MG63 (cell line): ENCODE measurements at regions not wholly inside any gene's neighbourhood (a gene's known extent, or its start where the extent isn't known, plus 50 kb on each side); places are given as distances from the start of the nearest gene placed in this dataset.
A peak's percentile ranks its signal among the peaks of the same experiment; 100 is the strongest.
"Not testable (repeated sequence)": the region's sequence is repeated elsewhere in the genome, so short reads cannot be mapped to it uniquely, and the experiment has no call there.

ENCODE experiments used
- DNase-seq: peaks from one replicate; pipeline ENCODE4 v3.0.0-alpha.2; 2020
- H3K27me3 ChIP-seq: fragments of 250-450 bp; sonication (Bioruptor Pico); 2 replicates; pipeline ENCODE4 v1.5.1; 2020; ENCODE audit warnings: mild to moderate bottlenecking, moderate library complexity
- H3K36me3 ChIP-seq: fragments of 250-450 bp; sonication (Bioruptor Pico); 2 replicates; pipeline ENCODE4 v1.5.1; 2020; ENCODE audit warnings: mild to moderate bottlenecking, moderate library complexity
- H3K4me3 ChIP-seq: fragments of 250-450 bp; sonication (Bioruptor Pico); 2 replicates; pipeline ENCODE4 v1.5.1; 2020; ENCODE audit warnings: mild to moderate bottlenecking, moderate library complexity
- H3K9me3 ChIP-seq: fragments of 250-450 bp; sonication (Bioruptor Pico); 2 replicates; pipeline ENCODE4 v1.5.1; 2020; ENCODE audit warnings: mild to moderate bottlenecking, moderate library complexity

GRCh38 chrX:44785652-44786051 lies 58.2 kb upstream of the DUSP21 start:
- Histone ChIP-seq H3K36me3 (no peaks in the 10 kb centered on the region), H3K9me3 (no peaks in the 10 kb centered on the region), H3K27me3 (no peaks in the 10 kb centered on the region), H3K4me3 (no peak overlapping the region)
- DNase-seq = peak; percentile 82

- H3K4me3 ChIP-seq = no peak overlapping the region
- no peaks in the 10 kb centered on the region for H3K27me3 ChIP-seq
- no peak for DNase-seq
- no peaks in the 10 kb centered on the region for H3K9me3 ChIP-seq
- H3K36me3 ChIP-seq = no peaks in the 10 kb centered on the region
These were observed 59.6 kb upstream of the DUSP21 start for GRCh38 chrX:44784241-44784640.

- Histone ChIP-seq H3K36me3 (no peaks in the 10 kb centered on the region), H3K27me3 (no peaks in the 10 kb centered on the region), H3K9me3 (no peaks in the 10 kb centered on the region), H3K4me3 (no peak overlapping the region)
- no peak for DNase-seq
These were observed 65.6 kb upstream of the DUSP21 start for GRCh38 chrX:44778254-44778653.

- Histone ChIP-seq H3K4me3 (no peak overlapping the region), H3K9me3 (no peaks in the 10 kb centered on the region), H3K36me3 (no peaks in the 10 kb centered on the region), H3K27me3 (no peaks in the 10 kb centered on the region)
- DNase-seq = no peak
These were observed 68.1 kb upstream of the DUSP21 start for GRCh38 chrX:44775726-44776125.

DNA sequence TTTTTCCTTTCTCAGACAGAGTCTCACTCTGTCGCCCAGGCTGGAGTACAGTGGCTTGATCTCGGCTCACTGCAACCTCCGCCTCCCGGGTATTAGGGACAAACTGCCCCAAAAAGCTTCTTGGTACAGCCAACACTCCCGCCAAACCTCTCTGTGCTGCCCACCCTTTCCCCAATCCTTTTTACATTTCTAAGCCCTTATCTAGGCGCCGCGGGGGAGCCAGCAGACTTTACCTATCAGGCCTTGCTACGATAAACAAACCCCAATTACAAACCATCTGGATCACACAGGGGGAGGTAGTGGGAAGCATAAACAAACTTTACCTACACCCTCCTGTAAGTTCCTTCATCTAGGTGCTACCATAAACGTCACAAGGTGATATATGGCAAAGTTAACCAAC lies 69.8 kb upstream of the DUSP21 start:
- H3K4me3 ChIP-seq, H3K27me3 ChIP-seq, DNase-seq, H3K36me3 ChIP-seq, H3K9me3 ChIP-seq: not testable (repeated sequence)

DNA sequence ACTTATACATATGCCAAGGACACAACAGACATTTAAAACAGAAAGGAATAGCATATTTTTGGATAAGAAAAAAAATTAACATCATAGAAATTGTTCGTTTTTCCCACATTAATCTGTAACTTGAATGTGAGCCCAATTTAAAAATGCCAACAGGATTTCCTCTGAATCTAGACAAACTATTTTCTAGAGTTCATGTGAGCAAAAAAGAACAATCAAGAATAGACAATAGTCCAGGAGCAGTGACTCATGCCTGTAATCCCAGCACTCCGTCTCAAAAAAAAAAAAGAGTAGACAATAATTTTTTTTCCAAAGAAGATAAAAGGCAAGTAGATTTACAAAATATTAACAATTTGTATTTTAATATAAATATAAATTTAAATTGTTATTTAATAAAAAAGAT lies 73.7 kb upstream of the DUSP21 start:
- DNase-seq = no peak
- no peaks in the 10 kb centered on the region for H3K36me3 ChIP-seq
- no peak overlapping the region for H3K4me3 ChIP-seq
- H3K27me3 ChIP-seq = no peaks in the 10 kb centered on the region
- no peaks in the 10 kb centered on the region for H3K9me3 ChIP-seq

GRCh38 chrX:44767308-44767707 lies 76.5 kb upstream of the DUSP21 start:
- no peak for DNase-seq
- Histone ChIP-seq H3K4me3 (no peak overlapping the region), H3K36me3 (no peaks in the 10 kb centered on the region), H3K27me3 (no peaks in the 10 kb centered on the region), H3K9me3 (no peaks in the 10 kb centered on the region)

DNA sequence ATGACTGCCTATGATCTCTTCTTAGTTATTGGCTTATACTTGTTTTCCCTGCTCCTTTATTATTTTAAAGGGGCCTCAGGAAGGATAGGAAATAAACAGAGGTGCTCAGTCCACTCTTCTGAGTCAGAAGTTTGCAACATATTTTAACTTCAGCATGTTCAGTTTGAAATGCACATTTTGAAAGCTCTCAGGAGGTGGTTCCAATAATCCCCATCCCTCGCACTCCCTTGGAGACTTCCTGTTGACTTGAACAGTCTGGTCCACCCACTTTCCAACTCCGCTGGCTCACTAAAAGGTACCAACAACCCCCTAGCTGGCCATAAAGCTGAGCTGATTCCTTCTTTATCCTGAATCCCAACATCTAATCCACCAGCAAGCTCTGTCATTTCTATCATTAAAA lies 78.3 kb upstream of the DUSP21 start:
- Histone ChIP-seq H3K9me3 (no peaks in the 10 kb centered on the region), H3K27me3 (no peaks in the 10 kb centered on the region), H3K36me3 (no peaks in the 10 kb centered on the region), H3K4me3 (no peak overlapping the region)
- peak; percentile 22 for DNase-seq

DNA sequence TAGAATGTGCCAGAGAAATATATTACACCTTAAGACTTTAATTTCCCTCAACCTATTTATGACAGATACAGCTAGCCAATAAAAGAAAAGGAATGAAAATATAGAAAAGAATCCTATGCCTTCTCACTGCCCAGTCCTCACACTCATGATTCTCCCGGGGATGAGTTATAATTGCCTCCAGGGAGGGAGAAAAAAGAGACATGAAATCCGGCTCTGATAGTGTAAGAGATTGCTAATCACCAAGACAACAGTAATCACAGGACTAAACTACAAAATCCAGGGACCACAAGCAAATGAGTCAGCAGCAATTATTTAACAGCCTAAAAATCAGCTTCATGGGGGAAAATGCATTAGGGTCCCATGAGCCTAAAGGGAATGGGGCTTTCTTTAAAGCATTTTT lies 95.9 kb upstream of the DUSP21 start:
- Histone ChIP-seq H3K36me3 (no peaks in the 10 kb centered on the region), H3K4me3 (no peak overlapping the region), H3K27me3 (no peaks in the 10 kb centered on the region), H3K9me3 (no peaks in the 10 kb centered on the region)
- DNase-seq = no peak

DNA sequence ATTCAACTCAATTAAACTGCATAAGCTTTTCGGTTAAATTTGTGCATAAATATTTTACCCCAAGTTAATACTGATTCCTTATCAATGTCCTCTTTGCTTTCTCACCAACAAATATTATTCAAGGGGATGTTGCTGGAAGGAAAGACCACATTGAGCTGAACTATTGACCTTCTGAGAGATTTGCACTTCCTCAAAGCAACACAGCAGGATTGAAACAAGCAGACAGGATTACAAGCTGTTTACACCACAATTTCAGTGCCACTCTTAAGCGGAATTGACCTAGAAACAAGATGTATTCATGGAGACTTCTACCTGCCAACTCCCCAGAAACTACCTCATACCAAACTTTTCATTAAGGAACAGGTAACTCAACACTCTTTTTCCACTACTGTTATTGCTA lies 96.5 kb upstream of the DUSP21 start:
- Histone ChIP-seq H3K4me3 (no peak overlapping the region), H3K9me3 (no peaks in the 10 kb centered on the region), H3K36me3 (no peaks in the 10 kb centered on the region), H3K27me3 (no peaks in the 10 kb centered on the region)
- no peak for DNase-seq

DNA sequence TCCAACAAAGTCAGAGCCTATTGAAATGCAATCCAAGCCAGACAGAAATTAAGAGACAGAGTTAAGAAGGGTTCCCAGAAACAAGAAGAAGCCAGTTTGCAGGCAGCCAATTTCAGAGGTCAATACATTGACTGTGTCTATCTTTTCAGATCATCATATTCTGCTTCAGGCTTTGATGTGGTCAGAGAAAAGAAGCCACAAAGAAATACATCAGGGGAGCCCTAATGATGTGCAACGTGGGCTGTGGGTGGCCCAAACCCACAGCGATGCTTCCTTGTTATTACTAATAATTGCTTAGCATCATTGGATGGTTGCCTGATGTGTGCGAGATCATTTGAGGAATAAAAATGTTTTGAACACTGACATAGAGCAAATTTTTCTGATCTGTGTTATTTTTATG lies 99.0 kb upstream of the DUSP21 start:
- no peaks in the 10 kb centered on the region for H3K27me3 ChIP-seq
- H3K4me3 ChIP-seq = no peak overlapping the region
- no peaks in the 10 kb centered on the region for H3K9me3 ChIP-seq
- DNase-seq = no peak
- no peaks in the 10 kb centered on the region for H3K36me3 ChIP-seq

GRCh38 chrX:44742480-44743155 lies 101.2 kb upstream of the DUSP21 start:
- no peaks in the 10 kb centered on the region for H3K36me3 ChIP-seq
- no peak for DNase-seq
- no peaks in the 10 kb centered on the region for H3K9me3 ChIP-seq
- H3K27me3 ChIP-seq = no peaks in the 10 kb centered on the region
- no peak overlapping the region for H3K4me3 ChIP-seq

- not testable (repeated sequence) for H3K4me3 ChIP-seq, DNase-seq, H3K9me3 ChIP-seq
These were observed 102.0 kb upstream of the DUSP21 start for GRCh38 chrX:44741859-44742258.

DNA sequence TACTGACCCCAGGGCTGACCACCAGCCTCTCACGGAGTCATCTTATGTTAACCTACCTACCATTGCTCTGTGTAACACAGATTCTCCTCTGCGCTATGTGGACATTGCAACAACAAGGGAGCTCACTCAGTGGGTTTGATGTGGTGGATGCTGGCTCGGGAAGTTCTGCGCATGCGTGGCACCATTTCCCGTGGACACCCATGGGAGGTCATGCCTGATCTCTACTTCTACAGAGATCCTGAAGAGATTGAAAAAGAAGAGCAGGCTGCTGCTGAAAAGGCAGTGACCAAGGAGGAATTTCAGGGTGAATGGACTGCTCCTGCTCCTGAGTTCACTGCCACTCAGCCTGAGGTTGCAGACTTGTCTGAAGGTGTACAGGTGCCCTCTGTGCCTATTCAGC lies 102.4 kb upstream of the DUSP21 start:
- DNase-seq, H3K36me3 ChIP-seq, H3K9me3 ChIP-seq, H3K4me3 ChIP-seq, H3K27me3 ChIP-seq: not testable (repeated sequence)

More at GRCh38 chrX:44741859-44742258, 102.0 kb upstream of the DUSP21 start:
- H3K27me3 ChIP-seq, H3K36me3 ChIP-seq: not testable (repeated sequence)

DNA sequence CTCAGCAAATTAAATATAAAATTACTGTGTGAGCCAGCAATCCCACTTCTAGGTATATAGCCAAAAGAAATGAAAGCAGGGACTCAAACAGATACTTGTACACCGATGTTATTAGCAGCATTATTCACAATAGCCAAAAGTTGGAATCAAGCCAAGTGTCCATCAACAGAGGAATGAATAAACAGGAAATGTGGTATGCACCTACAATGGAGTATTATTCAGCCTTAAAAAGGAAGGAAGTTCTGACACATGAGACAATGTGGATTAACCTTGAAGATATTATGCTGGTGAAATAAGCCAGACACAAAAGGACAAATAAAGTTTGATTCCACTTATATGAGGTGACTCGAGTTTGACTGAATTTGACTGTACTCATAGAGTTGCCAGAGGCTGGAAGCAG lies 108.3 kb upstream of the DUSP21 start:
- no peaks in the 10 kb centered on the region for H3K27me3 ChIP-seq
- no peaks in the 10 kb centered on the region for H3K9me3 ChIP-seq
- H3K4me3 ChIP-seq = no peak overlapping the region
- DNase-seq = no peak
- H3K36me3 ChIP-seq = no peaks in the 10 kb centered on the region

DNA sequence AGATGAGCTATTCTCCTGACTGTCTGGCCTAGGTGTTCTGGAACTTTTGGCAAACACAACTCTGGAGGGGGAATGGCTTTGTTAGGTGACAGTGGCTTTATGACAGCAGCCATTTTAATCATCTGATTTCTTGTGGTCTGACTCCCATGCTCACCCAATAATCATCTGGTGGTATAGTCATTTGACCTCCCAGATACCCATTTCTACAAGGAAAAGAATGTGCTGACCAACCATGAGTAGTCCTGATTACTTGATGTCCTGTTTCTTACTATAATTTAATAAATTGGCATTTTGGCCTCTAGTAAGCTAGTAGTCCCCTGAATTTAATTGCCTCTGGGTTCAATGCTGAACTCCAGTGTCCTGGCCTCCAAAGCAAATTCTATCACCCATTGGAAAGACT lies 109.9 kb upstream of the DUSP21 start:
- Histone ChIP-seq H3K9me3 (no peaks in the 10 kb centered on the region), H3K36me3 (no peaks in the 10 kb centered on the region), H3K4me3 (no peak overlapping the region), H3K27me3 (no peaks in the 10 kb centered on the region)
- no peak for DNase-seq

GRCh38 chrX:44731160-44731559 lies 112.7 kb upstream of the DUSP21 start:
- no peak for DNase-seq
- Histone ChIP-seq H3K4me3 (no peak overlapping the region), H3K36me3 (no peaks in the 10 kb centered on the region), H3K27me3 (no peaks in the 10 kb centered on the region), H3K9me3 (no peaks in the 10 kb centered on the region)

DNA sequence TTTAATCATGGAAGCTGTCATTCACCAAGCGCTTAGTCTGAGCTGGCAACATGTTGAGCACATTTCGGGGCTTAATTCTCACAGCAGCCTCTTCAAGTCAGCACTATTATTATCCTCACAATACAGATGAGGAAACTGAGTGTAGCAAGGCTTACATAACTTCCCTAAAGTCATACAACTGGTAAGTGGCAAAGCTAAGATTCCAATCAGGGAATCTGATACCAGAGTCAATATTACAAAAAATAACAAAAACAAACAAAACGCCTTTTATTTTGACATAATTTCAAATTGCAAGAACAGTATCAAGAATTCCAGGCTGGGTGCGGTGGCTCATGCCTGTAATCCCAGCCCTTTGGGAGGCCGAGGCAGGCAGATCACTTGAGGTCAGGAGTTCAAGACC lies 120.4 kb upstream of the DUSP21 start:
- Histone ChIP-seq H3K9me3 (no peaks in the 10 kb centered on the region), H3K27me3 (no peaks in the 10 kb centered on the region), H3K4me3 (no peak overlapping the region), H3K36me3 (no peaks in the 10 kb centered on the region)
- no peak for DNase-seq

GRCh38 chrX:44708470-44708869 lies 135.4 kb upstream of the DUSP21 start:
- DNase-seq = no peak
- no peak overlapping the region for H3K4me3 ChIP-seq
- H3K36me3 ChIP-seq = no peaks in the 10 kb centered on the region
- no peaks in the 10 kb centered on the region for H3K27me3 ChIP-seq
- no peaks in the 10 kb centered on the region for H3K9me3 ChIP-seq
